Pancreas (tissue), 10 donors: ENCODE measurements at regions not wholly inside any gene's neighbourhood (a gene's known extent, or its start where the extent isn't known, plus 50 kb on each side); places are given as distances from the start of the nearest gene placed in this dataset.

ENCODE experiments used
- ATAC-seq, 4 donors: fragments of 200-7000 bp; cut with Tn5 transposase; one replicate each; pipeline versions ENCODE4 v1.8.0 to v1.9.1; 2020; ENCODE audit warnings: mild to moderate bottlenecking in 4 of 4, moderate library complexity in 4 of 4
- DNase-seq, 6 donors: peaks; one replicate each; pipeline ENCODE4 v3.0.0-alpha.2; 2020
- FAIRE-seq: peaks from 2 replicates; lab custom pipeline; 2012; peaks lifted over from hg19 to GRCh38; lab: Jason Lieb, UNC
- H3K27ac ChIP-seq, 4 donors: fragments of 200-600 bp; sonication (generic); 1 replicate in 3 of 4; 2 replicates in 1 of 4; pipeline versions ENCODE4 v1.5.0 to v1.8.0; 2020
- H3K27me3 ChIP-seq, 4 donors: fragments of 200-600 bp; one replicate each; pipeline ENCODE4 v1.8.0; 2021
- H3K36me3 ChIP-seq, 3 donors: fragments of 200-600 bp; sonication (generic) in 1 of 3; one replicate each; pipeline versions ENCODE4 v1.5.0 to v1.8.0; 2020 to 2021
- H3K4me1 ChIP-seq, 3 donors: fragments of 200-600 bp; one replicate each; pipeline ENCODE4 v1.8.0; 2021
- H3K4me3 ChIP-seq, 4 donors: fragments of 200-600 bp; sonication (generic) in 2 of 4; one replicate each; pipeline versions ENCODE4 v1.5.0 to v1.8.0; 2020 to 2021
- H3K9me3 ChIP-seq, 4 donors: fragments of 200-600 bp; one replicate each; pipeline ENCODE4 v1.8.0; 2021
- WGBS, 2 donors: extraction: QIAGEN DNeasy Blood & Tissue Kit; methylation state at CpG; one replicate each; pipeline ENCODE4 v1.1.7; 2013; 5-methylcytosine and 5-hydroxymethylcytosine counted together
- intact Hi-C, 3 donors: fragments of 100-400 bp; cut with DNase I; formaldehyde crosslinking; loops; one replicate each; pipeline versions ENCODE4 v1.11.1 to v1.14.2; 2022
- TF ChIP-seq, protein P1 (sequence below), 4 donors: fragments of 200-600 bp; sonication (generic) in 3 of 4; IDR thresholded peaks; one replicate each; pipeline versions ENCODE4 v1.5.0 to v1.8.0; 2021; ENCODE audit warnings: antibody characterized with exemption in 4 of 4
- donor health status: healthy with polysubstance abuse.
- donor health status: DM: no; HTN: no; CAD: no; lungs with moderate emphysema.
- donor health status: DM: no; HTN: no; CAD: no.
- donor health status: control.
- donor health status: control.
- donor health status: Bipolar disorder and iron deficiency.
- donor health status: DM: yes; HTN: yes; CAD: no.
- donor health status: DM: no; HTN: no; CAD: no.
- donor health status: DM: no; HTN: no; CAD: no.
- donor health status: DM: yes; HTN: yes; CAD: no.

DNA sequence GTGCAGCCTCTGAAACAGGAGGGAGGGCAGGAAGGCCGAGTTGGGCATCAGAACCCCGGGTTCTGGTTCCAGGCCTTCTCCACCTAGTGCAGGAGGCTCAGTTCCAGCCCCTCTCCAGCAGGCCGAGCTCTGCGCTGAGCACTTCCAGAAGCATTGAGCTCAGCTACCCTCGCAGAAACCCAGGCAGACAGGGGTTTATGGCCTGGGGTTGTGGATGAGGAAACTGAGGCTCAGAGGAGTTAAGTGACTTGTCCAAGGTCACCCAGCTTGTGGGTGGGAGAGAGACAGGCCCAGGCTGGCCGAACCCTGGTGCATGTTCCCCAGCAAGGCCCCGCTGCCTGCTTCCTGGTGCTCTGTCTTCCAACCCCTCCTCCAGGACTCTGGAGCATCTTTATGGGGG lies 348.9 kb downstream of the PTPRU start:
- TF ChIP-seq, protein P1, sequence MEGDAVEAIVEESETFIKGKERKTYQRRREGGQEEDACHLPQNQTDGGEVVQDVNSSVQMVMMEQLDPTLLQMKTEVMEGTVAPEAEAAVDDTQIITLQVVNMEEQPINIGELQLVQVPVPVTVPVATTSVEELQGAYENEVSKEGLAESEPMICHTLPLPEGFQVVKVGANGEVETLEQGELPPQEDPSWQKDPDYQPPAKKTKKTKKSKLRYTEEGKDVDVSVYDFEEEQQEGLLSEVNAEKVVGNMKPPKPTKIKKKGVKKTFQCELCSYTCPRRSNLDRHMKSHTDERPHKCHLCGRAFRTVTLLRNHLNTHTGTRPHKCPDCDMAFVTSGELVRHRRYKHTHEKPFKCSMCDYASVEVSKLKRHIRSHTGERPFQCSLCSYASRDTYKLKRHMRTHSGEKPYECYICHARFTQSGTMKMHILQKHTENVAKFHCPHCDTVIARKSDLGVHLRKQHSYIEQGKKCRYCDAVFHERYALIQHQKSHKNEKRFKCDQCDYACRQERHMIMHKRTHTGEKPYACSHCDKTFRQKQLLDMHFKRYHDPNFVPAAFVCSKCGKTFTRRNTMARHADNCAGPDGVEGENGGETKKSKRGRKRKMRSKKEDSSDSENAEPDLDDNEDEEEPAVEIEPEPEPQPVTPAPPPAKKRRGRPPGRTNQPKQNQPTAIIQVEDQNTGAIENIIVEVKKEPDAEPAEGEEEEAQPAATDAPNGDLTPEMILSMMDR (IDR thresholded peaks at IDR 0.05): no peak
- no peak overlapping the region for H3K27ac ChIP-seq
- H3K9me3 ChIP-seq: no peaks in the 10 kb centered on the region
- no peaks in the 10 kb centered on the region for H3K27me3 ChIP-seq
- no peaks in the 10 kb centered on the region for H3K4me1 ChIP-seq
- FAIRE-seq (no peak), DNase-seq (no peak), ATAC-seq (no peak)
- WGBS, 2 donors: 65 to 72% methylated on average over 6 to 7 of the region's 7 CpGs
- intact Hi-C loops: no loop called here
- no peaks in the 10 kb centered on the region for H3K36me3 ChIP-seq
- H3K4me3 ChIP-seq: no peak overlapping the region

DNA sequence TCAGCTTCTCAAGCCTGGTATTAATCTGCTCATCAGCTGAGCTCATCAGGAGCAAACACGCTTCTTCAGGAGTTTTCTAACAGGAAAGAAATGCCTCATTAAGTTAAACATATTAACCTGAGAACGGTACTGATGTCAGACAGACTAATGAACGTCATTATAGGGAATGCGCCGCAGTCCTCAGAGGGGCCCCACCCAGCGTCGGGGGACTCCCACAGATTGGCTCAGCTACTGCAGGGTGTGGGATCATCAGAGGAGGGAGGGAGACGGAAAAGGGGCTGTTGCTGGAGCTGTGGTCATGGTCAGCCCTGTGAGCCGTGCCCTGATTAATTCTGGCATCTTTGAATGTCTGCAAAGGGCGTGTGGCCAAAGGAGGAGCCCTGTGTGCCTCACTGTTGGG lies 348.5 kb downstream of the PTPRU start:
- WGBS, 2 donors: 44 to 50% methylated on average over 10 of the region's 10 CpGs
- DNase-seq: no peak
- intact Hi-C loops: no loop called here

DNA sequence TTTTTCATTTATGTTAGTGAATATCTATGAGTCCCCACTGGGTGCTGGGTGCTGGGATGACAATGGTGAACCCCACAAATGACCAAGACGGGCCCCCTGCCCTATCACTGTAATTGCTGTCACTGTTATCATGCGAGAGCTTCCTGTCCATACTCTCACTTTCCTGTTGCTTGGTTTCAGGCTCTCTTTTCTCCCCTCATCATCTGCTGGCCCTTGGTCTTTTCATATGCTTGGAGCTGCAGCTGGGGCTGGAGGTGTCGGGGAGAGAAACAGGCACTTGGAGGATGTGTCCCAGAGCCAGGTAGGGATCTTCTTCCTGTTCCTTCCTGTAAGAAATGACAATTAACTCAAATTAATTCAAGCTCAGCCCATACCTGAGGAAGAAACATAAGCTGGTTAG lies 348.0 kb downstream of the PTPRU start:
- FAIRE-seq: no peak
- TF ChIP-seq, protein P1 (IDR thresholded peaks at IDR 0.05): no peak
- DNase-seq: no peak
- no peak overlapping the region for H3K27ac ChIP-seq
- H3K9me3 ChIP-seq: no peaks in the 10 kb centered on the region
- ATAC-seq: peak in 2 of 4 donors; percentile 31 to 55
- WGBS, 2 donors: 65 to 66% methylated on average over 3 of the region's 3 CpGs
- intact Hi-C loops: no loop called here
- H3K36me3 ChIP-seq: no peaks in the 10 kb centered on the region
- H3K4me1 ChIP-seq: no peaks in the 10 kb centered on the region
- H3K27me3 ChIP-seq: no peaks in the 10 kb centered on the region
- H3K4me3 ChIP-seq: no peak overlapping the region

More for the DNA sequence above, 348.5 kb downstream of the PTPRU start:
- ATAC-seq: peak in 2 of 4 donors; percentile 58 to 83
- Histone ChIP-seq H3K9me3 (no peaks in the 10 kb centered on the region), H3K4me1 (no peaks in the 10 kb centered on the region), H3K27ac (no peak overlapping the region), H3K36me3 (no peaks in the 10 kb centered on the region), H3K4me3 (no peak overlapping the region), H3K27me3 (no peaks in the 10 kb centered on the region)
- TF ChIP-seq, protein P1 (IDR thresholded peaks at IDR 0.05): no peak
- no peak for FAIRE-seq

DNA sequence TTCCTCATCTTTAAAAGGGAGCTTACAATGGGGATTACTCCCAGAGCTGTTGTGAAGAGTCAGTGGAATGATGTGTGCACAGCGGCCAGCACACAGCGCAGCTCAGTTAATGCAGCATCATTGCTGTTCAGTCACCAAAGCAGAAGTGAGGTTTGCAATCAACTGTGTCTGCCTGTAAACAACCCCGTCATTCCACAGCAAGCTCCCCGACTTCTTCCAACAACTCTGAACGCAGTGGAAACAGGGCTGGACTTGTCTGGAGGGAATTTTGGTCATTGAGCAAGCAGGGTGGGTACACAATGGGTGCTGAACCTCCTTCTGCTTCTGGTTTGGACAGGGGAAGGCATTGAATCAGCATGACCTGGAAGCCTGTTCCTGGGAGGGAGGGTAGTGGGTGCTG lies 347.4 kb downstream of the PTPRU start:
- Histone ChIP-seq H3K9me3 (no peaks in the 10 kb centered on the region), H3K27me3 (no peaks in the 10 kb centered on the region), H3K4me3 (no peak overlapping the region), H3K36me3 (no peaks in the 10 kb centered on the region), H3K27ac (no peak overlapping the region), H3K4me1 (no peaks in the 10 kb centered on the region)
- ATAC-seq: no peak
- FAIRE-seq: no peak
- no peak for DNase-seq
- WGBS, 2 donors: 71 to 72% methylated on average over 5 of the region's 5 CpGs
- intact Hi-C loops: no loop called here
- TF ChIP-seq, protein P1 (IDR thresholded peaks at IDR 0.05): no peak

DNA sequence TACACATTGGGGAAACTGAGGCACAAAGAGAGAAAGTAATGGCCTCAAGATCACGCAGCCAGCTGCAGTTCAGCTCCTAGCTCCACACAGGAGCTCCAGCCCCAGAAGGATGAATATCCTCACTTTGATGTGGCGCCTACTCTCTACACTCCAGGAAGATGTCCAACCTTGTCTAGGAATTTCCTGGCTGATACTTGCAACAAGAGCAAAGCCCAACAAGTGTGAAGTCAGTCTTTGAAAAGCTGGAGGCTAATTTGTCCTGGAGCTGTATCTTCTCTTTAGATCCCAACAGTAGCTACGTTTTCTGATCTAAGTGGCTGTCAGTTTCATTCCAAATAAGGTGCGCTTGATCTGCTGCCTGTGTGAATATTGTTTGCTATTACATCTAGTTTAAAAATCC lies 344.9 kb downstream of the PTPRU start:
- Histone ChIP-seq H3K27me3 (no peaks in the 10 kb centered on the region), H3K9me3 (no peaks in the 10 kb centered on the region), H3K4me1 (no peaks in the 10 kb centered on the region), H3K36me3 (no peaks in the 10 kb centered on the region), H3K4me3 (no peak overlapping the region), H3K27ac (no peak overlapping the region)
- no peak for DNase-seq
- ATAC-seq: no peak
- intact Hi-C loops: no loop called here
- FAIRE-seq: no peak
- TF ChIP-seq, protein P1 (IDR thresholded peaks at IDR 0.05): no peak
- WGBS, 2 donors: 78 to 79% methylated on average over 4 of the region's 4 CpGs
